H1 (cell line): ENCODE measurements at regions not wholly inside any gene's neighbourhood (a gene's known extent, or its start where the extent isn't known, plus 50 kb on each side); places are given as distances from the start of the nearest gene placed in this dataset.

Experiments
- CREB1 ChIP-seq: IDR thresholded peaks from 2 replicates; pipeline ENCODE4 v1.6.1; 2012; ENCODE audit warnings: inconsistent platforms
- JUND ChIP-seq: IDR thresholded peaks from 2 replicates; pipeline ENCODE4 v1.6.1; 2011; ENCODE audit warnings: mild to moderate bottlenecking, improper control_type of control experiment, low read length
- MAFK ChIP-seq: IDR thresholded peaks from 2 replicates; pipeline ENCODE4 v1.6.1; 2012; ENCODE audit warnings: low read depth, mild to moderate bottlenecking, improper control_type of control experiment, low read length
- PHF8 ChIP-seq: fragments of 200-600 bp; sonication (generic); conservative IDR thresholded peaks from 2 replicates; pipeline ENCODE4 v1.7.1; 2012; ENCODE audit warnings: low read depth, mild to moderate bottlenecking, inconsistent platforms, low read length, moderate library complexity
- POLR2A ChIP-seq, 2 experiments: IDR thresholded peaks; 1 replicate in 1 of 2; 2 replicates in 1 of 2; pipeline ENCODE4 v1.6.1; 2011; ENCODE audit warnings: low read depth in 2 of 2, low read length in 2 of 2, mild to moderate bottlenecking in 2 of 2; ENCODE audit errors: control extremely low read depth in 1 of 2
- TCF12 ChIP-seq: IDR thresholded peaks from 2 replicates; pipeline ENCODE4 v1.6.1; 2011; ENCODE audit warnings: low read depth, mild to moderate bottlenecking, low read length
- ZNF274 ChIP-seq: IDR thresholded peaks from 2 replicates; pipeline ENCODE4 v1.7.0; 2012; ENCODE audit warnings: low read length, borderline replicate concordance; ENCODE audit errors: extremely low read depth
- TF ChIP-seq, protein P1 (sequence below), 3 experiments: IDR thresholded peaks; 1 replicate in 2 of 3; 2 replicates in 1 of 3; pipeline versions ENCODE4 v1.5.1 to v1.6.1; 2011; ENCODE audit warnings: low read length in 3 of 3, mild to moderate bottlenecking in 3 of 3, inconsistent platforms in 2 of 3, low read depth in 1 of 3, moderate library complexity in 1 of 3; ENCODE audit not compliant: insufficient read depth in 1 of 3; ENCODE audit errors: control extremely low read depth in 1 of 3

DNA sequence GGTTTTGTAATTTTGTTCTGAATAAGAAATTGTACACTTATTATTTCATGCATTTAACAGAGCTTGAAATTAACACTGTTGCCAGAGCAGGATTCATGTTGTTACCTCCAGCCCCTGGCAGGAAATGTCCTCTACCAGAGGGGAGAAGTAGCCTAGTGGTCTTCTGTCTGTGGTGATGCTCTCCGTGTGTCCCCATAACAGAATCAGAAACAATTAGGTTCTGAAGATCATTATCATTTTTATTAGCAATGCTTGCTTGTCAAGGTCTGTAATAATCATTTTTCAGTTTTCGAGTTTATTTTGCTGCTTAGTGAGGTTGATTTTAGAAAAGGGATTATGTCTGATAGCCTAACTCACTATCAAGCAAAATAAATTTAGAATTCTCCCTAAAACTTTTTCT, 116.6 kb upstream of the CNTNAP5 start:
- TF ChIP-seq JUND: no peak
- no peak for TF ChIP-seq PHF8
- no peak for TF ChIP-seq POLR2A (IDR thresholded peaks at IDR 0.05; ENCODE audit: control extremely low read depth in 1 of 2, low read depth in 2 of 2, low read length in 2 of 2)
- TF ChIP-seq, protein P1, sequence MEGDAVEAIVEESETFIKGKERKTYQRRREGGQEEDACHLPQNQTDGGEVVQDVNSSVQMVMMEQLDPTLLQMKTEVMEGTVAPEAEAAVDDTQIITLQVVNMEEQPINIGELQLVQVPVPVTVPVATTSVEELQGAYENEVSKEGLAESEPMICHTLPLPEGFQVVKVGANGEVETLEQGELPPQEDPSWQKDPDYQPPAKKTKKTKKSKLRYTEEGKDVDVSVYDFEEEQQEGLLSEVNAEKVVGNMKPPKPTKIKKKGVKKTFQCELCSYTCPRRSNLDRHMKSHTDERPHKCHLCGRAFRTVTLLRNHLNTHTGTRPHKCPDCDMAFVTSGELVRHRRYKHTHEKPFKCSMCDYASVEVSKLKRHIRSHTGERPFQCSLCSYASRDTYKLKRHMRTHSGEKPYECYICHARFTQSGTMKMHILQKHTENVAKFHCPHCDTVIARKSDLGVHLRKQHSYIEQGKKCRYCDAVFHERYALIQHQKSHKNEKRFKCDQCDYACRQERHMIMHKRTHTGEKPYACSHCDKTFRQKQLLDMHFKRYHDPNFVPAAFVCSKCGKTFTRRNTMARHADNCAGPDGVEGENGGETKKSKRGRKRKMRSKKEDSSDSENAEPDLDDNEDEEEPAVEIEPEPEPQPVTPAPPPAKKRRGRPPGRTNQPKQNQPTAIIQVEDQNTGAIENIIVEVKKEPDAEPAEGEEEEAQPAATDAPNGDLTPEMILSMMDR (IDR thresholded peaks at IDR 0.05; ENCODE audit: control extremely low read depth in 1 of 3, insufficient read depth in 1 of 3, low read depth in 1 of 3, low read length in 3 of 3): no peak
- no peak for TF ChIP-seq ZNF274
- TF ChIP-seq CREB1: no peak
- no peak for TF ChIP-seq TCF12
- TF ChIP-seq MAFK: no peak
